ENCODE measurements at regions not wholly inside any gene's neighbourhood (a gene's known extent, or its start where the extent isn't known, plus 50 kb on each side); places are given as distances from the start of the nearest gene placed in this dataset.

DNA sequence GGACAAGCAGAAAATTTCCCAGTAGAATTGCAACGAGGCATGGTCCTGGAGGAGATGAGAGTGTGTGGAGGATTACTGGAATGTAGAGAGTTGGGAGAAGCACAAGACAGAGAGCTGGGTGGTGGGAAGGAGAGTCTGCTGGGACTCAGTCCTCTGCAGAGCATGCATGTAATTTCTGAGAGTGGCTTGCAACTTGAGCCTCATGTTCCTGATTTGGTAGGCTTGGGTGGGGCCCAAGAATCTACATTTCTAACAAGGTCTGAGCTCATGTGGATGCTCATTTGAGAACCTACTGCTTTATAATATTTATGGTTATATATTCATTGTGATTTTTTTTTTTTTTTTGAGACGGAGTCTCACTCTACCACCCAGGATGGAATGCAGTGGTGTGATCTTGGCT, 317.9 kb upstream of the COBL start:
- Histone ChIP-seq H3K27me3 (ENCODE audit: control insufficient read depth, low read length) (no peaks in the 10 kb centered on the region), H3K4me1 (ENCODE audit: control insufficient read depth, low read length) (no peaks in the 10 kb centered on the region), H3K36me3 (ENCODE audit: control insufficient read depth, low read length) (no peaks in the 10 kb centered on the region), H3K9me2 (replicated peaks; ENCODE audit: control insufficient read depth, low read length) (no peaks in the 10 kb centered on the region), H3K79me2 (ENCODE audit: control insufficient read depth, low read length) (no peaks in the 10 kb centered on the region), H3K9me3 (ENCODE audit: control insufficient read depth, insufficient read depth, low read length) (peaks cover 4% of the 10 kb centered on the region; the same call in 1 of the 2 replicates), H3K4me2 (ENCODE audit: low read length) (no peak overlapping the region), H3K4me3 (ENCODE audit: low read length) (no peak overlapping the region), H3F3A (ENCODE audit: control insufficient read depth, insufficient read depth) (no peaks in the 10 kb centered on the region), H3K27ac (ENCODE audit: low read depth, low read length) (no peak overlapping the region), H4K20me1 (ENCODE audit: control insufficient read depth, insufficient read depth, low read depth, low read length) (no peaks in the 10 kb centered on the region)
- no peak for TF ChIP-seq EZH2phosphoT487 (IDR thresholded peaks at IDR 0.05; ENCODE audit: borderline replicate concordance, low read length)
- TF ChIP-seq, protein P1, sequence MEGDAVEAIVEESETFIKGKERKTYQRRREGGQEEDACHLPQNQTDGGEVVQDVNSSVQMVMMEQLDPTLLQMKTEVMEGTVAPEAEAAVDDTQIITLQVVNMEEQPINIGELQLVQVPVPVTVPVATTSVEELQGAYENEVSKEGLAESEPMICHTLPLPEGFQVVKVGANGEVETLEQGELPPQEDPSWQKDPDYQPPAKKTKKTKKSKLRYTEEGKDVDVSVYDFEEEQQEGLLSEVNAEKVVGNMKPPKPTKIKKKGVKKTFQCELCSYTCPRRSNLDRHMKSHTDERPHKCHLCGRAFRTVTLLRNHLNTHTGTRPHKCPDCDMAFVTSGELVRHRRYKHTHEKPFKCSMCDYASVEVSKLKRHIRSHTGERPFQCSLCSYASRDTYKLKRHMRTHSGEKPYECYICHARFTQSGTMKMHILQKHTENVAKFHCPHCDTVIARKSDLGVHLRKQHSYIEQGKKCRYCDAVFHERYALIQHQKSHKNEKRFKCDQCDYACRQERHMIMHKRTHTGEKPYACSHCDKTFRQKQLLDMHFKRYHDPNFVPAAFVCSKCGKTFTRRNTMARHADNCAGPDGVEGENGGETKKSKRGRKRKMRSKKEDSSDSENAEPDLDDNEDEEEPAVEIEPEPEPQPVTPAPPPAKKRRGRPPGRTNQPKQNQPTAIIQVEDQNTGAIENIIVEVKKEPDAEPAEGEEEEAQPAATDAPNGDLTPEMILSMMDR (IDR thresholded peaks at IDR 0.05; ENCODE audit: low read depth, low read length, poor library complexity, severe bottlenecking) = no peak

DNA sequence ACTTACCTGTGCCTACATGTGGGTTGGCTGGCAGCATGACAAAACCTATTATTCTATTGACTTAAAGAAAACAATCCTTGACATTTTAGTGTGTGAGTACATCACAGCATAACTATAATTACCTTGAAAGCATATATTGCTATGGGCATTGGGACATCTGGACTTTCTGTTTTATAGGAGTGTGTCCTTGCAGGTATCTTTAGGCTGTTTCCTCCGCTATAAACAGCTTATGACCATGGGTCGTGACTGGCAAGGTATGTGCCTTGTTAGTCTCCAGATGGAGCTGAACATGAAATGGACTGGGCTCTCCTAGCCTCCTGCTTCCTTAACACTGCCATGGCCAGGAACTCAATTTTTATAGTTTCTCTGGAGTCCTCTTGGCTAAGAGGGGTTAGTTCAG, 317.4 kb upstream of the COBL start:
- Histone ChIP-seq H3K36me3 (ENCODE audit: control insufficient read depth, low read length) (no peaks in the 10 kb centered on the region), H3K4me3 (ENCODE audit: low read length) (no peak overlapping the region), H3K4me2 (ENCODE audit: low read length) (no peak overlapping the region), H3K79me2 (ENCODE audit: control insufficient read depth, low read length) (no peaks in the 10 kb centered on the region), H3F3A (ENCODE audit: control insufficient read depth, insufficient read depth) (no peaks in the 10 kb centered on the region), H3K27me3 (ENCODE audit: control insufficient read depth, low read length) (no peaks in the 10 kb centered on the region), H3K9me2 (replicated peaks; ENCODE audit: control insufficient read depth, low read length) (no peaks in the 10 kb centered on the region), H3K9me3 (ENCODE audit: control insufficient read depth, insufficient read depth, low read length) (peaks cover 4% of the 10 kb centered on the region; the same call in 1 of the 2 replicates), H3K4me1 (ENCODE audit: control insufficient read depth, low read length) (no peaks in the 10 kb centered on the region), H4K20me1 (ENCODE audit: control insufficient read depth, insufficient read depth, low read depth, low read length) (no peaks in the 10 kb centered on the region), H3K27ac (ENCODE audit: low read depth, low read length) (no peak overlapping the region)
- TF ChIP-seq, protein P1 (IDR thresholded peaks at IDR 0.05; ENCODE audit: low read depth, low read length, poor library complexity, severe bottlenecking) = no peak
- no peak for TF ChIP-seq EZH2phosphoT487 (IDR thresholded peaks at IDR 0.05; ENCODE audit: borderline replicate concordance, low read length)

DNA sequence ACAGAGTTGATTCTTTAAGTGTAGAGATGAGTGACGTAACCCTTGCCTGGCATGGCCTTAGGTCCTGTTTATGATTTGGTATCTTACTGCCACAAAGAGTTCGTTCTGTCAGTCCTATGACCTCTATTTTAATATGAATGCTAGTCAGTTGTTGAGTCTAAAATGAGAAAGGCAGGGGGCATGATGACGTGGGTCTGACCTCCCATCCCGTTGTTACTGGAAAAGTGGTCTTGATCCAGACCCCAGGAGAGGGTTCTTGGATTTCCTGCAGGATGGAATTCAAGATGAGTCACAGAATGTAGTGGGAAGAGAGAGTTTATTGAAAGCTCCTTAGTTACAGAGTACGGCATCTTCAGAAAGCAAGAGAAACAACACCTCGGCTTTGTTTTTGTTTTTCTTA, 317.0 kb upstream of the COBL start:
- Histone ChIP-seq H3K27me3 (ENCODE audit: control insufficient read depth, low read length) (no peaks in the 10 kb centered on the region), H3K4me3 (ENCODE audit: low read length) (no peak overlapping the region), H3K9me3 (ENCODE audit: control insufficient read depth, insufficient read depth, low read length) (peaks cover 4% of the 10 kb centered on the region; the same call in 1 of the 2 replicates), H3K9me2 (replicated peaks; ENCODE audit: control insufficient read depth, low read length) (no peaks in the 10 kb centered on the region), H3F3A (ENCODE audit: control insufficient read depth, insufficient read depth) (no peaks in the 10 kb centered on the region), H3K36me3 (ENCODE audit: control insufficient read depth, low read length) (no peaks in the 10 kb centered on the region), H3K27ac (ENCODE audit: low read depth, low read length) (no peak overlapping the region), H4K20me1 (ENCODE audit: control insufficient read depth, insufficient read depth, low read depth, low read length) (no peaks in the 10 kb centered on the region), H3K4me1 (ENCODE audit: control insufficient read depth, low read length) (no peaks in the 10 kb centered on the region), H3K4me2 (ENCODE audit: low read length) (no peak overlapping the region), H3K79me2 (ENCODE audit: control insufficient read depth, low read length) (no peaks in the 10 kb centered on the region)
- TF ChIP-seq, protein P1 (IDR thresholded peaks at IDR 0.05; ENCODE audit: low read depth, low read length, poor library complexity, severe bottlenecking) = no peak
- TF ChIP-seq EZH2phosphoT487 (IDR thresholded peaks at IDR 0.05; ENCODE audit: borderline replicate concordance, low read length) = no peak

Measured in DOHH2 (cell line).